ENCODE measurements at regions not wholly inside any gene's neighbourhood (a gene's known extent, or its start where the extent isn't known, plus 50 kb on each side); places are given as distances from the start of the nearest gene placed in this dataset.

GRCh38 chr3:135560847-135561246, 404.7 kb upstream of the PPP2R3A start:
- no peak for TF ChIP-seq MXI1 (conservative IDR thresholded peaks at IDR 0.05; ENCODE audit: poor library complexity, severe bottlenecking)
- TF ChIP-seq SMC3 (conservative IDR thresholded peaks at IDR 0.05; ENCODE audit: poor library complexity), result no peak
- TF ChIP-seq POLR2AphosphoS5 (IDR thresholded peaks at IDR 0.05), result no peak
- TF ChIP-seq REST (IDR thresholded peaks at IDR 0.05; ENCODE audit: borderline replicate concordance), result no peak
- TF ChIP-seq CTCF (IDR thresholded peaks at IDR 0.05; ENCODE audit: poor library complexity, severe bottlenecking), result no peak
- no peak for TF ChIP-seq EP300 (conservative IDR thresholded peaks at IDR 0.05; ENCODE audit: poor library complexity, severe bottlenecking)
- no peak for TF ChIP-seq TAF1 (IDR thresholded peaks at IDR 0.05; ENCODE audit: low read depth)
- TF ChIP-seq RAD21 (conservative IDR thresholded peaks at IDR 0.05), result no peak
- no peak for TF ChIP-seq EZH2 (IDR thresholded peaks at IDR 0.05; ENCODE audit: borderline replicate concordance, insufficient read depth, low read length, poor library complexity, severe bottlenecking)

GRCh38 chr3:135564696-135565095, 400.8 kb upstream of the PPP2R3A start:
- Histone ChIP-seq H3K9ac (ENCODE audit: low read length) (no peak overlapping the region), H3K27ac (ENCODE audit: low read length) (no peak overlapping the region), H3K4me3 (ENCODE audit: low read length) (no peak overlapping the region), H3K27me3 (ENCODE audit: insufficient read depth, low read depth, low read length) (no peaks in the 10 kb centered on the region), H3K4me2 (ENCODE audit: low read length) (no peak overlapping the region), H3K9me3 (ENCODE audit: low read length) (no peaks in the 10 kb centered on the region), H4K20me1 (ENCODE audit: insufficient read depth) (no peaks in the 10 kb centered on the region), H3F3A (ENCODE audit: insufficient read depth, low read length, poor library complexity, severe bottlenecking) (no peaks in the 10 kb centered on the region), H3K9me2 (ENCODE audit: insufficient read depth, low read length) (no peaks in the 10 kb centered on the region), H2AFZ (ENCODE audit: low read depth, low read length) (no peak overlapping the region), H3K79me2 (replicated peaks; ENCODE audit: insufficient read depth, low read length) (no peaks in the 10 kb centered on the region), H3K36me3 (ENCODE audit: insufficient read depth, low read length) (no peaks in the 10 kb centered on the region)
- TF ChIP-seq MXI1 (conservative IDR thresholded peaks at IDR 0.05; ENCODE audit: poor library complexity, severe bottlenecking) (no peak), EP300 (conservative IDR thresholded peaks at IDR 0.05; ENCODE audit: poor library complexity, severe bottlenecking) (no peak), RAD21 (conservative IDR thresholded peaks at IDR 0.05) (no peak)

More at GRCh38 chr3:135560847-135561246, 404.7 kb upstream of the PPP2R3A start:
- no peak overlapping the region for H3K9ac ChIP-seq (ENCODE audit: low read length)
- H3K36me3 ChIP-seq (ENCODE audit: insufficient read depth, low read length), result no peaks in the 10 kb centered on the region
- no peaks in the 10 kb centered on the region for H3K9me3 ChIP-seq (ENCODE audit: low read length)
- no peaks in the 10 kb centered on the region for H3K27me3 ChIP-seq (ENCODE audit: insufficient read depth, low read depth, low read length)
- no peak overlapping the region for H2AFZ ChIP-seq (ENCODE audit: low read depth, low read length)
- H3F3A ChIP-seq (ENCODE audit: insufficient read depth, low read length, poor library complexity, severe bottlenecking), result no peaks in the 10 kb centered on the region
- no peak overlapping the region for H3K4me2 ChIP-seq (ENCODE audit: low read length)
- no peak overlapping the region for H3K4me3 ChIP-seq (ENCODE audit: low read length)
- H3K9me2 ChIP-seq (ENCODE audit: insufficient read depth, low read length), result no peaks in the 10 kb centered on the region
- H3K79me2 ChIP-seq (replicated peaks; ENCODE audit: insufficient read depth, low read length), result no peaks in the 10 kb centered on the region
- H3K27ac ChIP-seq (ENCODE audit: low read length), result no peak overlapping the region
- H4K20me1 ChIP-seq (ENCODE audit: insufficient read depth), result no peaks in the 10 kb centered on the region

- H3K79me2 ChIP-seq (replicated peaks; ENCODE audit: insufficient read depth, low read length), result no peaks in the 10 kb centered on the region
- no peaks in the 10 kb centered on the region for H3K9me2 ChIP-seq (ENCODE audit: insufficient read depth, low read length)
- H3K27ac ChIP-seq (ENCODE audit: low read length), result no peak overlapping the region
- no peak overlapping the region for H3K4me2 ChIP-seq (ENCODE audit: low read length)
- no peak overlapping the region for H2AFZ ChIP-seq (ENCODE audit: low read depth, low read length)
- no peaks in the 10 kb centered on the region for H3F3A ChIP-seq (ENCODE audit: insufficient read depth, low read length, poor library complexity, severe bottlenecking)
- no peaks in the 10 kb centered on the region for H3K9me3 ChIP-seq (ENCODE audit: low read length)
- H3K4me3 ChIP-seq (ENCODE audit: low read length), result no peak overlapping the region
- no peaks in the 10 kb centered on the region for H4K20me1 ChIP-seq (ENCODE audit: insufficient read depth)
- H3K27me3 ChIP-seq (ENCODE audit: insufficient read depth, low read depth, low read length), result no peaks in the 10 kb centered on the region
- TF ChIP-seq CTCF (IDR thresholded peaks at IDR 0.05; ENCODE audit: poor library complexity, severe bottlenecking) (no peak), RAD21 (conservative IDR thresholded peaks at IDR 0.05) (no peak), EZH2 (IDR thresholded peaks at IDR 0.05; ENCODE audit: borderline replicate concordance, insufficient read depth, low read length, poor library complexity, severe bottlenecking) (no peak), POLR2AphosphoS5 (IDR thresholded peaks at IDR 0.05) (no peak), EP300 (conservative IDR thresholded peaks at IDR 0.05; ENCODE audit: poor library complexity, severe bottlenecking) (no peak), SMC3 (conservative IDR thresholded peaks at IDR 0.05; ENCODE audit: poor library complexity) (no peak), MXI1 (conservative IDR thresholded peaks at IDR 0.05; ENCODE audit: poor library complexity, severe bottlenecking) (no peak), TAF1 (IDR thresholded peaks at IDR 0.05; ENCODE audit: low read depth) (no peak), REST (IDR thresholded peaks at IDR 0.05; ENCODE audit: borderline replicate concordance) (no peak)
- no peaks in the 10 kb centered on the region for H3K36me3 ChIP-seq (ENCODE audit: insufficient read depth, low read length)
- no peak overlapping the region for H3K9ac ChIP-seq (ENCODE audit: low read length)
Observed at GRCh38 chr3:135565546-135565945, 400.0 kb upstream of the PPP2R3A start.

Data from neural cell (in vitro differentiated cells).